ENCODE measurements at regions not wholly inside any gene's neighbourhood (a gene's known extent, or its start where the extent isn't known, plus 50 kb on each side); places are given as distances from the start of the nearest gene placed in this dataset.

DNA sequence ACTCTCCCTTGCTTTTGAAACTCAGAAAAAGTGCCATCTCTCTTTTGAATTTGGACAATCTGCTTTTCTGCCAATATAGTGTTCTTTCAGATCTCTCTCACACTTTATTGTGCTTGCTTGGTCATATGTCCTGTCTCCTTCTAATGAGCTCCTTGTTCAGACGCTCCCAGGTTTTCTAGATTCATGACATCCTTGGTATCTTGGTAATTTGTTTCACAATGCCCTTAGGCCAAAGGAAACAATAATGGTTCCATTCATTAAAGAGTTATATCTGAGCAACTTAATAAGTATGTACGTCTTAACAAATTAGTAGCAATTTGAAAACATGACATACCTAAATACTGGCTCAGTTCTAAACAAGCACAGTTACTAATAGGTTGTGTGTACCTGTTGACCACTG, 293.4 kb upstream of the SPTLC3 start:
- no peak for DNase-seq (ENCODE audit: extremely low spot score)
- ChIA-PET POLR2A (no interaction called here), CTCF (no interaction called here)
- TF ChIP-seq ZNF384 (IDR thresholded peaks at IDR 0.05) = no peak
- no peak for TF ChIP-seq FOXM1 (IDR thresholded peaks at IDR 0.05; ENCODE audit: borderline replicate concordance)
- no peak for TF ChIP-seq LEF1 (IDR thresholded peaks at IDR 0.05; ENCODE audit: borderline replicate concordance)
- no peak for TF ChIP-seq FOXK2 (IDR thresholded peaks at IDR 0.05)
- no peak for TF ChIP-seq FOXA1 (IDR thresholded peaks at IDR 0.05)
- no peak for TF ChIP-seq CTBP1 (IDR thresholded peaks at IDR 0.05; ENCODE audit: borderline replicate concordance)
- no peak for TF ChIP-seq PKNOX1 (IDR thresholded peaks at IDR 0.05)
- no peak for TF ChIP-seq HDGF (IDR thresholded peaks at IDR 0.05; ENCODE audit: borderline replicate concordance)
- no peak for TF ChIP-seq BHLHE40 (IDR thresholded peaks at IDR 0.05; ENCODE audit: borderline replicate concordance)
- TF ChIP-seq NFRKB (IDR thresholded peaks at IDR 0.05) = no peak
- no peak for TF ChIP-seq SUZ12 (IDR thresholded peaks at IDR 0.05)
- no peak for TF ChIP-seq L3MBTL2 (conservative IDR thresholded peaks at IDR 0.05)
- no peak for TF ChIP-seq TARDBP (IDR thresholded peaks at IDR 0.05)
- no peak for TF ChIP-seq SP1 (IDR thresholded peaks at IDR 0.05)
- TF ChIP-seq ELF4 (IDR thresholded peaks at IDR 0.05) = no peak
- TF ChIP-seq ARNT (IDR thresholded peaks at IDR 0.05) = no peak

GRCh38 chr20:12715991-12716680, 292.6 kb upstream of the SPTLC3 start:
- POLR2A ChIA-PET = no interaction called here

GRCh38 chr20:12717061-12717460, 291.7 kb upstream of the SPTLC3 start:
- CTCF ChIA-PET = no interaction called here
- no peak for DNase-seq (ENCODE audit: extremely low spot score)
- TF ChIP-seq FOXK2 (IDR thresholded peaks at IDR 0.05) (no peak), BHLHE40 (IDR thresholded peaks at IDR 0.05; ENCODE audit: borderline replicate concordance) (no peak), CTBP1 (IDR thresholded peaks at IDR 0.05; ENCODE audit: borderline replicate concordance) (no peak)
- POLR2A ChIA-PET = no interaction called here

More at GRCh38 chr20:12715991-12716680, 292.6 kb upstream of the SPTLC3 start:
- DNase-seq (ENCODE audit: extremely low spot score) = no peak
- TF ChIP-seq SUZ12 (IDR thresholded peaks at IDR 0.05) (no peak), SP1 (IDR thresholded peaks at IDR 0.05) (no peak), CTBP1 (IDR thresholded peaks at IDR 0.05; ENCODE audit: borderline replicate concordance) (no peak), ELF4 (IDR thresholded peaks at IDR 0.05) (no peak), FOXM1 (IDR thresholded peaks at IDR 0.05; ENCODE audit: borderline replicate concordance) (no peak), NFRKB (IDR thresholded peaks at IDR 0.05) (no peak), FOXA1 (IDR thresholded peaks at IDR 0.05) (no peak)
- CTCF ChIA-PET = no interaction called here

- no peak for DNase-seq (ENCODE audit: extremely low spot score)
- POLR2A ChIA-PET = no interaction called here
- no peak for TF ChIP-seq FOXM1 (IDR thresholded peaks at IDR 0.05; ENCODE audit: borderline replicate concordance)
- TF ChIP-seq CTBP1 (IDR thresholded peaks at IDR 0.05; ENCODE audit: borderline replicate concordance) = no peak
- CTCF ChIA-PET = no interaction called here
Observed at GRCh38 chr20:12718619-12719018, 290.2 kb upstream of the SPTLC3 start.

DNA sequence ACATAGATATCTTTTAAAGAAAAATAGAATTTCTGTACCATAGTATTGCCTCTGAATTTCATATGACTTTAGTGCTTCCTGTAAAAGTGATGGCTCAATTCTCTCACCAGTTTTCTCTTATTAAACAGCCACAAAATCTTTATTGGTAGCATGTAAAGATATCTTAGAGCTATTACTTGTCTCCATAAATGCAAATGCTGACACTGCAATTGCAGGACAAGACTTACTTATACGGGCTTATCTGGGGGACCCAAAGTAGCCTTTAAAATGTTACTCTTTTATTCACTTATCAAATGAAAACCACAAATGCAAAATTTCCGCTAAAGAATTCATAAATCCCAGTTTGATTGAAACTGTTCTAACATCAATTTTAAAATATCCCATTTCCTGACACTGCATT, 287.1 kb upstream of the SPTLC3 start:
- POLR2A ChIA-PET = no interaction called here
- CTCF ChIA-PET = no interaction called here
- TF ChIP-seq FOXM1 (IDR thresholded peaks at IDR 0.05; ENCODE audit: borderline replicate concordance) = no peak
- no peak for TF ChIP-seq L3MBTL2 (conservative IDR thresholded peaks at IDR 0.05)
- TF ChIP-seq CTBP1 (IDR thresholded peaks at IDR 0.05; ENCODE audit: borderline replicate concordance) = no peak
- TF ChIP-seq ARNT (IDR thresholded peaks at IDR 0.05) = no peak
- TF ChIP-seq ELF4 (IDR thresholded peaks at IDR 0.05) = no peak
- no peak for TF ChIP-seq SP1 (IDR thresholded peaks at IDR 0.05)
- no peak for TF ChIP-seq LEF1 (IDR thresholded peaks at IDR 0.05; ENCODE audit: borderline replicate concordance)
- no peak for TF ChIP-seq BHLHE40 (IDR thresholded peaks at IDR 0.05; ENCODE audit: borderline replicate concordance)
- no peak for TF ChIP-seq HDGF (IDR thresholded peaks at IDR 0.05; ENCODE audit: borderline replicate concordance)
- TF ChIP-seq PKNOX1 (IDR thresholded peaks at IDR 0.05) = no peak
- DNase-seq (ENCODE audit: extremely low spot score) = no peak

DNA sequence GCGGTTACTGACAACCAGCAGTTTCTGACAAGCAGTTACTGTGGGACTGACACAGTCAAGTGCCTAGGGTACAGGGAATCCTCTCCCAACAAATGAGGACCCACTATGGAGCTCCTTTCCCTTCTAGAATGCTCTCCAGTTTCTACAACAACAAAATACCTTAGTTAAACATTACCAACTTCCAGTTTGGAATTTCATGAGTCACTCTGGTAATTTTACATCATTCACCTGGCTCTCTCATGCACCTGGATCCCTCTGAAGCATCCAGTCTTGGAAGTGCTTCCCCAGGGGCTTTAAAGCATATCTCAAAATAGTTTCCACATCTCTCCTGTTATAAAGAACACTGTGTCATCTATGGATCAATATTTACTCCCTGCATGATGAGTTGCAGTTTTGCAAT, 286.7 kb upstream of the SPTLC3 start:
- POLR2A ChIA-PET = no interaction called here
- TF ChIP-seq NFRKB (IDR thresholded peaks at IDR 0.05) (no peak), FOXK2 (IDR thresholded peaks at IDR 0.05) (no peak), CTBP1 (IDR thresholded peaks at IDR 0.05; ENCODE audit: borderline replicate concordance) (no peak), FOXM1 (IDR thresholded peaks at IDR 0.05; ENCODE audit: borderline replicate concordance) (no peak), LEF1 (IDR thresholded peaks at IDR 0.05; ENCODE audit: borderline replicate concordance) (no peak), SP1 (IDR thresholded peaks at IDR 0.05) (no peak), ZNF384 (IDR thresholded peaks at IDR 0.05) (no peak), SUZ12 (IDR thresholded peaks at IDR 0.05) (no peak), L3MBTL2 (conservative IDR thresholded peaks at IDR 0.05) (no peak)

GRCh38 chr20:12723811-12724210, 285.0 kb upstream of the SPTLC3 start:
- POLR2A ChIA-PET = no interaction called here
- no peak for DNase-seq (ENCODE audit: extremely low spot score)
- CTCF ChIA-PET = no interaction called here

More for the DNA sequence above, 286.7 kb upstream of the SPTLC3 start:
- CTCF ChIA-PET = no interaction called here
- no peak for DNase-seq (ENCODE audit: extremely low spot score)

More at GRCh38 chr20:12723811-12724210, 285.0 kb upstream of the SPTLC3 start:
- TF ChIP-seq L3MBTL2 (conservative IDR thresholded peaks at IDR 0.05) = no peak
- no peak for TF ChIP-seq SUZ12 (IDR thresholded peaks at IDR 0.05)
- TF ChIP-seq FOXM1 (IDR thresholded peaks at IDR 0.05; ENCODE audit: borderline replicate concordance) = no peak
- TF ChIP-seq LEF1 (IDR thresholded peaks at IDR 0.05; ENCODE audit: borderline replicate concordance) = no peak
- no peak for TF ChIP-seq ELF4 (IDR thresholded peaks at IDR 0.05)

All from HEK293T (cell line).